Body of pancreas (tissue), 4 donors: ENCODE measurements at regions not wholly inside any gene's neighbourhood (a gene's known extent, or its start where the extent isn't known, plus 50 kb on each side); places are given as distances from the start of the nearest gene placed in this dataset.

Experiments used
- ATAC-seq: fragments of 150-250 bp; one replicate; pipeline ENCODE4 v1.9.1; 2016
- DNase-seq, 4 donors: peaks; one replicate each; pipeline ENCODE4 v3.0.0-alpha.2; 2019
- H3K27ac ChIP-seq, 4 donors: fragments of 200-600 bp; sonication (generic); 1 replicate in 3 of 4; 2 replicates in 1 of 4; pipeline versions ENCODE4 v1.5.1 to v1.6.1; 2016 to 2019; ENCODE audit warnings: mild to moderate bottlenecking in 1 of 4, mixed read lengths in 1 of 4, moderate library complexity in 1 of 4
- H3K27me3 ChIP-seq, 2 donors: fragments of 200-600 bp; sonication (generic); one replicate each; pipeline ENCODE4 v1.6.0; 2016; ENCODE audit warnings: mild to moderate bottlenecking in 1 of 2
- H3K36me3 ChIP-seq, 2 donors: fragments of 200-600 bp; sonication (generic); replicated peaks in 1 of 2; 2 replicates each; pipeline ENCODE4 v1.5.1; 2016; ENCODE audit warnings: low read depth in 2 of 2; ENCODE audit not compliant: insufficient read depth in 1 of 2
- H3K4me1 ChIP-seq: fragments of 200-600 bp; sonication (generic); one replicate; pipeline ENCODE4 v1.6.0; 2016
- H3K4me3 ChIP-seq, 2 donors: fragments of 200-600 bp; sonication (generic); 1 replicate in 1 of 2; 2 replicates in 1 of 2; pipeline ENCODE4 v1.5.1; 2016 to 2019
- H3K9me3 ChIP-seq, 3 donors: fragments of 200-600 bp; sonication (generic); 1 replicate in 2 of 3; 2 replicates in 1 of 3; pipeline ENCODE4 v1.5.1; 2016
- POLR2A ChIP-seq, 3 donors: fragments of 450-650 bp; IDR thresholded peaks; one replicate each; pipeline ENCODE4 v1.6.1; 2016; ENCODE audit warnings: antibody characterized with exemption in 3 of 3, mild to moderate bottlenecking in 2 of 3
- WGBS, 2 donors: methylation state at CpG; one replicate each; pipeline ENCODE4 v1.1.5; 2017; 5-methylcytosine and 5-hydroxymethylcytosine counted together
- intact Hi-C: fragments of 100-400 bp; cut with DNase I; formaldehyde crosslinking; loops from one replicate; pipeline ENCODE4 v1.15.1; 2023
- TF ChIP-seq, protein P1 (sequence below), 7 experiments: fragments of 450-650 bp in 4 of 7; fragments of 200-600 bp in 3 of 7; sonication (generic) in 3 of 7; IDR thresholded peaks; one replicate each; pipeline ENCODE4 v1.5.1; 2016 to 2019; ENCODE audit warnings: antibody characterized with exemption in 7 of 7

- DNase-seq: peak in 1 of 4 donors; percentile 30
- H3K4me3 ChIP-seq: no peak overlapping the region
- H3K4me1 ChIP-seq: no peaks in the 10 kb centered on the region
- H3K27ac ChIP-seq: no peak overlapping the region
- no peaks in the 10 kb centered on the region for H3K27me3 ChIP-seq
- intact Hi-C loops: no loop called here
- no peaks in the 10 kb centered on the region for H3K9me3 ChIP-seq
- WGBS, 2 donors: 54 to 62% methylated on average over 6 of the region's 6 CpGs
- ATAC-seq: peak; percentile 35
- TF ChIP-seq POLR2A (IDR thresholded peaks at IDR 0.05): no peak
- TF ChIP-seq, protein P1, sequence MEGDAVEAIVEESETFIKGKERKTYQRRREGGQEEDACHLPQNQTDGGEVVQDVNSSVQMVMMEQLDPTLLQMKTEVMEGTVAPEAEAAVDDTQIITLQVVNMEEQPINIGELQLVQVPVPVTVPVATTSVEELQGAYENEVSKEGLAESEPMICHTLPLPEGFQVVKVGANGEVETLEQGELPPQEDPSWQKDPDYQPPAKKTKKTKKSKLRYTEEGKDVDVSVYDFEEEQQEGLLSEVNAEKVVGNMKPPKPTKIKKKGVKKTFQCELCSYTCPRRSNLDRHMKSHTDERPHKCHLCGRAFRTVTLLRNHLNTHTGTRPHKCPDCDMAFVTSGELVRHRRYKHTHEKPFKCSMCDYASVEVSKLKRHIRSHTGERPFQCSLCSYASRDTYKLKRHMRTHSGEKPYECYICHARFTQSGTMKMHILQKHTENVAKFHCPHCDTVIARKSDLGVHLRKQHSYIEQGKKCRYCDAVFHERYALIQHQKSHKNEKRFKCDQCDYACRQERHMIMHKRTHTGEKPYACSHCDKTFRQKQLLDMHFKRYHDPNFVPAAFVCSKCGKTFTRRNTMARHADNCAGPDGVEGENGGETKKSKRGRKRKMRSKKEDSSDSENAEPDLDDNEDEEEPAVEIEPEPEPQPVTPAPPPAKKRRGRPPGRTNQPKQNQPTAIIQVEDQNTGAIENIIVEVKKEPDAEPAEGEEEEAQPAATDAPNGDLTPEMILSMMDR (IDR thresholded peaks at IDR 0.05): no peak
- H3K36me3 ChIP-seq: no peaks in the 10 kb centered on the region
Observed at GRCh38 chr2:16005816-16006536, 65.6 kb downstream of the MYCN start.

GRCh38 chr2:16005389-16005788 is 65.0 kb downstream of the MYCN start:
- DNase-seq (no peak), ATAC-seq (no peak)
- no peaks in the 10 kb centered on the region for H3K4me1 ChIP-seq
- WGBS, 2 donors: 96 to 100% methylated on average over 2 of the region's 2 CpGs
- H3K4me3 ChIP-seq: no peak overlapping the region
- TF ChIP-seq, protein P1 (IDR thresholded peaks at IDR 0.05): no peak
- no peak for TF ChIP-seq POLR2A (IDR thresholded peaks at IDR 0.05)
- no peaks in the 10 kb centered on the region for H3K27me3 ChIP-seq
- no peaks in the 10 kb centered on the region for H3K9me3 ChIP-seq
- intact Hi-C loops: no loop called here
- H3K27ac ChIP-seq: no peak overlapping the region
- H3K36me3 ChIP-seq: no peaks in the 10 kb centered on the region

GRCh38 chr2:16003809-16004208 is 63.5 kb downstream of the MYCN start:
- no peak for DNase-seq
- Histone ChIP-seq H3K27ac (no peak overlapping the region), H3K4me3 (no peak overlapping the region), H3K27me3 (no peaks in the 10 kb centered on the region), H3K9me3 (no peaks in the 10 kb centered on the region), H3K36me3 (no peaks in the 10 kb centered on the region), H3K4me1 (no peaks in the 10 kb centered on the region)
- WGBS, 2 donors: 62 to 88% methylated on average over 4 of the region's 4 CpGs
- intact Hi-C loops: no loop called here
- no peak for ATAC-seq
- TF ChIP-seq POLR2A (IDR thresholded peaks at IDR 0.05): no peak
- TF ChIP-seq, protein P1 (IDR thresholded peaks at IDR 0.05): no peak

GRCh38 chr2:16003152-16003551 is 62.8 kb downstream of the MYCN start:
- ATAC-seq: no peak
- Histone ChIP-seq H3K36me3 (no peaks in the 10 kb centered on the region), H3K4me3 (no peak overlapping the region), H3K27ac (no peak overlapping the region), H3K9me3 (no peaks in the 10 kb centered on the region), H3K27me3 (no peaks in the 10 kb centered on the region), H3K4me1 (no peaks in the 10 kb centered on the region)
- 69 to 79% methylated on average over 12 of the region's 12 CpGs for WGBS, 2 donors
- no peak for DNase-seq
- TF ChIP-seq POLR2A (IDR thresholded peaks at IDR 0.05): no peak
- TF ChIP-seq, protein P1 (IDR thresholded peaks at IDR 0.05): no peak
- intact Hi-C loops: no loop called here

- Histone ChIP-seq H3K9me3 (no peaks in the 10 kb centered on the region), H3K27ac (no peak overlapping the region), H3K4me3 (no peak overlapping the region), H3K27me3 (no peaks in the 10 kb centered on the region), H3K36me3 (no peaks in the 10 kb centered on the region), H3K4me1 (no peaks in the 10 kb centered on the region)
- no peak for DNase-seq
- WGBS, 2 donors: 76 to 77% methylated on average over 4 of the region's 4 CpGs
- intact Hi-C loops: no loop called here
- TF ChIP-seq POLR2A (IDR thresholded peaks at IDR 0.05): no peak
- TF ChIP-seq, protein P1 (IDR thresholded peaks at IDR 0.05): no peak
- no peak for ATAC-seq
Observed at GRCh38 chr2:16002575-16002974, 62.2 kb downstream of the MYCN start.
